Neural cell (in vitro differentiated cells): ENCODE measurements at regions not wholly inside any gene's neighbourhood (a gene's known extent, or its start where the extent isn't known, plus 50 kb on each side); places are given as distances from the start of the nearest gene placed in this dataset.
"Not testable (repeated sequence)": the region's sequence is repeated elsewhere in the genome, so short reads cannot be mapped to it uniquely, and the experiment has no call there.

Source experiments
- H2AFZ ChIP-seq: fragments of 200-600, 300-800 bp; sonication (generic), shearing (Covaris generic); 2 replicates; pipeline ENCODE4 v1.6.0; 2014; ENCODE audit warnings: low read depth, mild to moderate bottlenecking, antibody characterized with exemption, low read length, moderate library complexity
- H3F3A ChIP-seq: fragments of 200-600 bp; shearing (Covaris generic); 2 replicates; pipeline ENCODE4 v1.6.1; 2016; ENCODE audit warnings: mild to moderate bottlenecking, moderate library complexity, mixed read lengths, antibody characterized with exemption, low read length; ENCODE audit not compliant: insufficient read depth, poor library complexity, severe bottlenecking
- H3K27ac ChIP-seq: fragments of 200-600, 300-800 bp; sonication (generic), shearing (Covaris generic); 2 replicates; pipeline ENCODE4 v1.5.1; 2014; ENCODE audit warnings: mild to moderate bottlenecking, low read length, moderate library complexity
- H3K27me3 ChIP-seq: fragments of 300-800, 200-600 bp; sonication (generic), shearing (Covaris generic); 2 replicates; pipeline ENCODE4 v1.6.0; 2014; ENCODE audit warnings: mild to moderate bottlenecking, low read depth, low read length, moderate library complexity; ENCODE audit not compliant: insufficient read depth
- H3K36me3 ChIP-seq: fragments of 300-800, 200-600 bp; sonication (generic), shearing (Covaris generic); 2 replicates; pipeline ENCODE4 v1.5.1; 2014; ENCODE audit warnings: mild to moderate bottlenecking, antibody characterized with exemption, low read length, moderate library complexity; ENCODE audit not compliant: insufficient read depth
- H3K4me2 ChIP-seq: fragments of 300-800, 200-600 bp; sonication (generic), shearing (Covaris generic); 2 replicates; pipeline ENCODE4 v1.6.0; 2014; ENCODE audit warnings: mild to moderate bottlenecking, low read length
- H3K4me3 ChIP-seq: fragments of 300-800, 200-600 bp; sonication (generic), shearing (Covaris generic); 2 replicates; pipeline ENCODE4 v1.5.1; 2014; ENCODE audit warnings: mild to moderate bottlenecking, low read length, moderate library complexity
- H3K79me2 ChIP-seq: fragments of 200-600 bp; shearing (Covaris generic); replicated peaks from 2 replicates; pipeline ENCODE4 v1.6.0; 2014; ENCODE audit warnings: mild to moderate bottlenecking, low read length, moderate library complexity; ENCODE audit not compliant: insufficient read depth
- H3K9ac ChIP-seq: fragments of 300-800, 200-600 bp; sonication (generic), shearing (Covaris generic); 2 replicates; pipeline ENCODE4 v1.6.1; 2016; ENCODE audit warnings: mild to moderate bottlenecking, low read length, mixed read lengths
- H3K9me2 ChIP-seq: fragments of 200-600 bp; shearing (Covaris generic); 2 replicates; pipeline ENCODE4 v1.6.1; 2016; ENCODE audit warnings: mild to moderate bottlenecking, low read length, mixed read lengths; ENCODE audit not compliant: insufficient read depth
- H3K9me3 ChIP-seq: fragments of 200-600, 300-800 bp; sonication (generic), shearing (Covaris generic); 2 replicates; pipeline ENCODE4 v1.6.1; 2016; ENCODE audit warnings: mild to moderate bottlenecking, mixed run types, low read length, moderate library complexity, mixed read lengths
- H4K20me1 ChIP-seq: fragments of 200-600 bp; shearing (Covaris generic); 2 replicates; pipeline ENCODE4 v1.6.1; 2016; ENCODE audit warnings: mild to moderate bottlenecking, mixed run types; ENCODE audit not compliant: insufficient read depth

DNA sequence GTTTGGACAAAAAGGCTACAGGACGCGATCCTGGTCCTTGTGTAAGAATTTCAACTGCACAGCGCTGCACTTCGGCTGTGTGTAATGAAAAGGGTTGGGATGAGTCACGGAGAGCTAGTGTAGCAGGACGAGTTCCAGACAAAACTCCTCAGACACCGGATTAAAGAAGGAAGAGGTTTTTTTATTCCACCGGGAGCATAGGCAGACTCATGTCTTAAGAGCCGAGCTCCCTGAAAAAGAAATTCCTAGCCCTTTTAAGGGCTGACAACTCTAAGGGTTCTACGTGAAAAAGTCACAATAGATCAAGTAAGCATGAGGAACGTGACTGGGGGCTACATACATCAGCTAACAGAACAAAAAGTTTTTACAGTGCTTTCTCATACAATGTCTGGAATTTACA lies 54.8 kb upstream of the FAM90A1 start:
- H3F3A ChIP-seq, H3K4me3 ChIP-seq, H3K9ac ChIP-seq, H3K36me3 ChIP-seq, H4K20me1 ChIP-seq, H3K9me2 ChIP-seq, H3K4me2 ChIP-seq, H3K27ac ChIP-seq, H3K27me3 ChIP-seq, H3K9me3 ChIP-seq, H2AFZ ChIP-seq, H3K79me2 ChIP-seq: not testable (repeated sequence)

- H3K9me2 ChIP-seq, H3K27me3 ChIP-seq, H3K36me3 ChIP-seq, H3K27ac ChIP-seq, H3K9me3 ChIP-seq, H4K20me1 ChIP-seq, H3K4me3 ChIP-seq, H3K9ac ChIP-seq, H3K79me2 ChIP-seq, H3F3A ChIP-seq, H3K4me2 ChIP-seq, H2AFZ ChIP-seq: not testable (repeated sequence)
Measured at GRCh38 chr12:8285681-8286080, 58.3 kb upstream of the FAM90A1 start.

DNA sequence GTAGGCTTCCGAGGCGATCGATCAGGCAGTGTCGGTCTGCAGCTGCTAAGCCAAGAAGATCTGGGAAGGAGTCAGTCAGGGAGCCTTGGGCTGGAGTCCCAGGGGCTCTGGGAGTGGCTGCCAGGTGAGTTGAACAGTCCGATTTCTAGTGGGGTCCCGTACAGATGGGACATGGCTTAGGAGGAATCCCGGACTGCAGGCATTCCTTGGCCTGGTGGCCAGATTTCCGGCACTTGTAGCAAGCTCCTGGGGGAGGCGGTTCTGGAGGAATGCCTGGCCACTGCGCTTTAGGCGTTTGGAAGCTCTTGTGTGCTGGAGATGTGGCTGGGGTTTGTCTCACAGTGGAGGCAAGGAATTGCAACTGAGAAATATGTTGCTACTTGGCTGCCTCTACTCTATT lies 64.3 kb upstream of the FAM90A1 start:
- not testable (repeated sequence) for H3K79me2 ChIP-seq, H3K9me3 ChIP-seq, H3K27ac ChIP-seq, H3K36me3 ChIP-seq, H3K9ac ChIP-seq, H3K9me2 ChIP-seq, H3K27me3 ChIP-seq, H2AFZ ChIP-seq, H4K20me1 ChIP-seq, H3F3A ChIP-seq, H3K4me2 ChIP-seq, H3K4me3 ChIP-seq

DNA sequence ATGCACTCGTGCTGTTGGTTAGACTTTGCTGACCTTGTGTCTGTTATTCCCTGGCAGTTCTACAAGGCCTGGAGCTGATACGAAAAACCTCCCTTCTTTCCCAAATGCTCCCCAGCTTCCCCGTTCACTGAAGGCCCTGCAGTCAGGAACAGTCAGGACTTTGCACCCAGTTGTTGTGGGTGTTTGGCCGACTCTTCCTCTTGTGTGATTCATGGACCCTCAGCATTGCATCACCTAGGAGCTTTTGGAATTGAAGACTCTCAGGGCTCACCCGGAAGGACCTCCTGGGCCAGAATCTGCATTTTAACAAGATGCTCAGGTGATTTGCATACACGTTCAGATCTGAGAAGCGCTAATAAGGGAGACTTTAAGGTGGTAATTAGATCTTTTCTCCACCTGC lies 67.2 kb upstream of the FAM90A1 start:
- not testable (repeated sequence) for H4K20me1 ChIP-seq, H3K9ac ChIP-seq, H3K36me3 ChIP-seq, H3K9me3 ChIP-seq, H2AFZ ChIP-seq, H3F3A ChIP-seq, H3K4me2 ChIP-seq, H3K9me2 ChIP-seq, H3K27me3 ChIP-seq, H3K27ac ChIP-seq, H3K4me3 ChIP-seq, H3K79me2 ChIP-seq

DNA sequence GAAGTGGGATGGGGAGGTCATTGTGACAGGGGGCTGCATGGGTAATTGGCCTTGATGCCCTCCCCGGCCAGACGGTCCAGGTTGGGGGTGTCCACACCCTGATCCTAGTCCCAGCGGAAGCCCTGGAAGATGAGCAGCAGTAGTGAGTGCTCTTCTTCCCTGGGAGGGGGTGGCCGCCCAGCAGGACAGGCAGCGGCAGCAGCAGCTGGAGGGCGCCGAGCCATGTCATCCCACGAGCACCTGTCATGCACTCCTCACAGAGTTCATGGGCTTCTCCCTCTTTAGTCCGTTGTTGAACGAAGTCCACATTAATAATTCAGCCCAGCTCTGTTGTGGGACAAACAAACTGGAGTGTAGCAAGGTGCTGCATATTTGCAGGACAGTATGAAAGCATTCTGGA lies 81.2 kb upstream of the FAM90A1 start:
- H3K27me3 ChIP-seq, H3K9ac ChIP-seq, H3K36me3 ChIP-seq, H2AFZ ChIP-seq, H3K9me2 ChIP-seq, H3K4me2 ChIP-seq, H3K27ac ChIP-seq, H3K9me3 ChIP-seq, H3K4me3 ChIP-seq, H3F3A ChIP-seq, H4K20me1 ChIP-seq, H3K79me2 ChIP-seq: not testable (repeated sequence)

- not testable (repeated sequence) for H3F3A ChIP-seq, H3K9me3 ChIP-seq, H3K27ac ChIP-seq, H3K4me3 ChIP-seq, H3K79me2 ChIP-seq, H3K4me2 ChIP-seq, H3K9me2 ChIP-seq, H3K27me3 ChIP-seq, H3K36me3 ChIP-seq, H4K20me1 ChIP-seq, H2AFZ ChIP-seq, H3K9ac ChIP-seq
Measured at GRCh38 chr12:8315997-8316396, 88.6 kb upstream of the FAM90A1 start.

- H2AFZ ChIP-seq, H3K9me3 ChIP-seq, H4K20me1 ChIP-seq, H3K9me2 ChIP-seq, H3K36me3 ChIP-seq, H3K79me2 ChIP-seq, H3K27ac ChIP-seq, H3F3A ChIP-seq, H3K4me3 ChIP-seq, H3K9ac ChIP-seq, H3K27me3 ChIP-seq, H3K4me2 ChIP-seq: not testable (repeated sequence)
Measured at GRCh38 chr12:8317675-8318074, 90.3 kb upstream of the FAM90A1 start.

DNA sequence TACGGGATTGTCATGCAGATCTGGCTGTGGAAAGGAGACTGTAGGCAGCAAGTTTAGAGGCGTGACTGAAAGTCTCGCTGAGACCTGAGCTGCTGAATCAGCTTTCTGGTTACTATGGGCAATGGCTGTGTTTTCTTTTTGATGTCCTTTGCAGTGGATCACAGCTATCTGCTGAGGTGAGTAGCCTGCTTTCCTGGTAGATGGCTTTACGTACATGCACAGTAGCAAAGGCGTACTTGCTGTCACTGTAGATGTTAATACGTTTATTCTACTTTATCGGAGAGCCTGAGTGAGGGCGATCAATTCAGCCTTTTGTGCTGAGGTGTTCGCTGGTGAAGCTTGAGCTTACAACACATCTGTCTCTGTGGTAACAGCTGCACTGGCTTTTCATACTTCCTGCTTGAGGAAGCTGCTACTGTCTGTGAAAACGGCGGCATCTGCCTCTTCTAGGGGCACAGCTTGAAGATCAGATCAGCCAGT lies 92.9 kb upstream of the FAM90A1 start:
- not testable (repeated sequence) for H3K79me2 ChIP-seq, H3K9ac ChIP-seq, H3F3A ChIP-seq, H2AFZ ChIP-seq, H3K4me3 ChIP-seq, H4K20me1 ChIP-seq, H3K4me2 ChIP-seq, H3K9me3 ChIP-seq, H3K27me3 ChIP-seq, H3K27ac ChIP-seq, H3K36me3 ChIP-seq, H3K9me2 ChIP-seq
